ENCODE measurements at regions not wholly inside any gene's neighbourhood (a gene's known extent, or its start where the extent isn't known, plus 50 kb on each side); places are given as distances from the start of the nearest gene placed in this dataset.

GRCh38 chr2:189261431-189261841 lies 81.9 kb upstream of the COL5A2 start:
- intact Hi-C loops (cut with DNase I; ENCODE audit: low total_unique reads), result no loop called here
- H3K36me3 ChIP-seq, result no peaks in the 10 kb centered on the region
- H3K4me3 ChIP-seq, result no peak overlapping the region

GRCh38 chr2:189261916-189262315 lies 82.4 kb upstream of the COL5A2 start:
- Histone ChIP-seq H3K27me3 (no peaks in the 10 kb centered on the region), H3K4me3 (no peak overlapping the region), H3K4me1 (no peaks in the 10 kb centered on the region), H3K27ac (no peak overlapping the region), H3K9me3 (no peaks in the 10 kb centered on the region), H3K36me3 (no peaks in the 10 kb centered on the region)
- TF ChIP-seq CTCF (IDR thresholded peaks at IDR 0.05) (no peak), POLR2AphosphoS5 (IDR thresholded peaks at IDR 0.05) (no peak), EP300 (IDR thresholded peaks at IDR 0.05; ENCODE audit: low read depth) (no peak)
- intact Hi-C loops (cut with DNase I; ENCODE audit: low total_unique reads) (no loop called here), in situ Hi-C loops (cut with MboI; ENCODE audit: low pct_ligation_motif_present in 1 of 4, low pct_unique_long_range_greater_than_20kb in 1 of 4, low sequenced_read_pairs in 3 of 4) (no loop called here)
- no peak for DNase-seq
- WGBS, 2 donors (ENCODE audit: low coverage in 1 of 2), result 87 to 100% methylated on average over 1 of the region's 1 CpG

More at GRCh38 chr2:189261431-189261841, 81.9 kb upstream of the COL5A2 start:
- no peaks in the 10 kb centered on the region for H3K9me3 ChIP-seq
- TF ChIP-seq CTCF (IDR thresholded peaks at IDR 0.05) (no peak), POLR2A (IDR thresholded peaks at IDR 0.05) (no peak), POLR2AphosphoS5 (IDR thresholded peaks at IDR 0.05) (no peak), EP300 (IDR thresholded peaks at IDR 0.05; ENCODE audit: low read depth) (no peak)
- in situ Hi-C loops (cut with MboI; ENCODE audit: low pct_ligation_motif_present in 1 of 4, low pct_unique_long_range_greater_than_20kb in 1 of 4, low sequenced_read_pairs in 3 of 4), result no loop called here
- no peak overlapping the region for H3K27ac ChIP-seq
- 28 to 57% methylated on average over 2 of the region's 2 CpGs for WGBS, 2 donors (ENCODE audit: low coverage in 1 of 2)
- no peak for DNase-seq
- H3K4me1 ChIP-seq, result no peaks in the 10 kb centered on the region
- no peaks in the 10 kb centered on the region for H3K27me3 ChIP-seq

- no peaks in the 10 kb centered on the region for H3K27me3 ChIP-seq
- no peak overlapping the region for H3K27ac ChIP-seq
- no peak overlapping the region for H3K4me3 ChIP-seq
- no peak for DNase-seq
- no peaks in the 10 kb centered on the region for H3K36me3 ChIP-seq
- WGBS, 2 donors (ENCODE audit: low coverage in 1 of 2), result 84 to 91% methylated on average over 3 of the region's 3 CpGs
- H3K9me3 ChIP-seq, result no peaks in the 10 kb centered on the region
- in situ Hi-C loops (cut with MboI; ENCODE audit: low pct_ligation_motif_present in 1 of 4, low pct_unique_long_range_greater_than_20kb in 1 of 4, low sequenced_read_pairs in 3 of 4) (no loop called here), intact Hi-C loops (cut with DNase I; ENCODE audit: low total_unique reads) (no loop called here)
- H3K4me1 ChIP-seq, result no peaks in the 10 kb centered on the region
- TF ChIP-seq POLR2A (IDR thresholded peaks at IDR 0.05) (no peak), POLR2AphosphoS5 (IDR thresholded peaks at IDR 0.05) (no peak)
Observed at GRCh38 chr2:189265696-189266320, 86.2 kb upstream of the COL5A2 start.

- 45 to 50% methylated on average over 2 of the region's 2 CpGs for WGBS, 2 donors (ENCODE audit: low coverage in 1 of 2)
- intact Hi-C loops (cut with DNase I; ENCODE audit: low total_unique reads), result no loop called here
- Histone ChIP-seq H3K27ac (peak overlapping the region in 2 of 4 donors; percentile 13 to 42), H3K9me3 (no peaks in the 10 kb centered on the region), H3K4me1 (no peaks in the 10 kb centered on the region), H3K4me3 (no peak overlapping the region), H3K27me3 (no peaks in the 10 kb centered on the region), H3K36me3 (no peaks in the 10 kb centered on the region)
- TF ChIP-seq EP300 (IDR thresholded peaks at IDR 0.05; ENCODE audit: low read depth) (no peak), POLR2A (IDR thresholded peaks at IDR 0.05) (no peak)
- no peak for DNase-seq
- in situ Hi-C loops (cut with MboI; ENCODE audit: low pct_ligation_motif_present in 1 of 4, low pct_unique_long_range_greater_than_20kb in 1 of 4, low sequenced_read_pairs in 3 of 4), result no loop called here
Observed at GRCh38 chr2:189267491-189267890, 87.9 kb upstream of the COL5A2 start.

- Histone ChIP-seq H3K27me3 (no peaks in the 10 kb centered on the region), H3K4me1 (no peaks in the 10 kb centered on the region), H3K4me3 (no peak overlapping the region), H3K9me3 (no peaks in the 10 kb centered on the region), H3K27ac (peak overlapping the region in 2 of 4 donors; percentile 13 to 42), H3K36me3 (no peaks in the 10 kb centered on the region)
- in situ Hi-C loops (cut with MboI; ENCODE audit: low pct_ligation_motif_present in 1 of 4, low pct_unique_long_range_greater_than_20kb in 1 of 4, low sequenced_read_pairs in 3 of 4) (no loop called here), intact Hi-C loops (cut with DNase I; ENCODE audit: low total_unique reads) (no loop called here)
- no peak for TF ChIP-seq CTCF (IDR thresholded peaks at IDR 0.05)
- TF ChIP-seq POLR2A (IDR thresholded peaks at IDR 0.05), result no peak
- no peak for TF ChIP-seq EP300 (IDR thresholded peaks at IDR 0.05; ENCODE audit: low read depth)
- no peak for TF ChIP-seq POLR2AphosphoS5 (IDR thresholded peaks at IDR 0.05)
- no peak for DNase-seq
Observed at GRCh38 chr2:189267925-189268579, 88.5 kb upstream of the COL5A2 start.

All from transverse colon (tissue), 4 donors.